ENCODE measurements at regions not wholly inside any gene's neighbourhood (a gene's known extent, or its start where the extent isn't known, plus 50 kb on each side); places are given as distances from the start of the nearest gene placed in this dataset.

- DNase-seq (ENCODE audit: low read depth) = no peak
- TF ChIP-seq CTCF (IDR thresholded peaks at IDR 0.05; ENCODE audit: control insufficient read depth, extremely low read depth, insufficient read depth) = no peak
- no peak overlapping the region for H3K4me3 ChIP-seq (ENCODE audit: low read depth, low read length)
Measured at GRCh38 chr1:18012686-18013085, 94.9 kb upstream of the IGSF21 start.

- H3K4me3 ChIP-seq (ENCODE audit: low read depth, low read length) = no peak overlapping the region
- no peak for TF ChIP-seq CTCF (IDR thresholded peaks at IDR 0.05; ENCODE audit: control insufficient read depth, extremely low read depth, insufficient read depth)
- no peak for DNase-seq (ENCODE audit: low read depth)
Measured at GRCh38 chr1:18013216-18013615, 94.4 kb upstream of the IGSF21 start.

- DNase-seq (ENCODE audit: low read depth) = no peak
- no peak for TF ChIP-seq CTCF (IDR thresholded peaks at IDR 0.05; ENCODE audit: control insufficient read depth, extremely low read depth, insufficient read depth)
- no peak overlapping the region for H3K4me3 ChIP-seq (ENCODE audit: low read depth, low read length)
Measured at GRCh38 chr1:18015719-18016118, 91.9 kb upstream of the IGSF21 start.

- TF ChIP-seq CTCF (IDR thresholded peaks at IDR 0.05; ENCODE audit: control insufficient read depth, extremely low read depth, insufficient read depth) = no peak
- no peak overlapping the region for H3K4me3 ChIP-seq (ENCODE audit: low read depth, low read length)
- no peak for DNase-seq (ENCODE audit: low read depth)
Measured at GRCh38 chr1:18018366-18018765, 89.2 kb upstream of the IGSF21 start.

GRCh38 chr1:18020021-18020817, 87.4 kb upstream of the IGSF21 start:
- DNase-seq (ENCODE audit: low read depth) = no peak
- no peak for TF ChIP-seq CTCF (IDR thresholded peaks at IDR 0.05; ENCODE audit: control insufficient read depth, extremely low read depth, insufficient read depth)
- no peak overlapping the region for H3K4me3 ChIP-seq (ENCODE audit: low read depth, low read length)

GRCh38 chr1:18021242-18021641, 86.4 kb upstream of the IGSF21 start:
- H3K4me3 ChIP-seq (ENCODE audit: low read depth, low read length) = no peak overlapping the region
- no peak for TF ChIP-seq CTCF (IDR thresholded peaks at IDR 0.05; ENCODE audit: control insufficient read depth, extremely low read depth, insufficient read depth)
- no peak for DNase-seq (ENCODE audit: low read depth)
